GM12874 (cell line): ENCODE measurements at regions not wholly inside any gene's neighbourhood (a gene's known extent, or its start where the extent isn't known, plus 50 kb on each side); places are given as distances from the start of the nearest gene placed in this dataset.

ENCODE experiments used
- CTCF ChIP-seq: IDR thresholded peaks from 2 replicates; pipeline ENCODE4 v1.5.1; 2011; ENCODE audit warnings: low read depth, mild to moderate bottlenecking, control low read depth, low read length, moderate library complexity; ENCODE audit not compliant: insufficient read depth

GRCh38 chr10:52855546-52856325, 83.2 kb upstream of the MBL2 start:
- TF ChIP-seq CTCF: no peak

- TF ChIP-seq CTCF: no peak
Measured at GRCh38 chr10:52853704-52854103, 81.1 kb upstream of the MBL2 start.

GRCh38 chr10:52836816-52837215, 64.2 kb upstream of the MBL2 start:
- no peak for TF ChIP-seq CTCF
